ENCODE measurements at regions not wholly inside any gene's neighbourhood (a gene's known extent, or its start where the extent isn't known, plus 50 kb on each side); places are given as distances from the start of the nearest gene placed in this dataset.

DNA sequence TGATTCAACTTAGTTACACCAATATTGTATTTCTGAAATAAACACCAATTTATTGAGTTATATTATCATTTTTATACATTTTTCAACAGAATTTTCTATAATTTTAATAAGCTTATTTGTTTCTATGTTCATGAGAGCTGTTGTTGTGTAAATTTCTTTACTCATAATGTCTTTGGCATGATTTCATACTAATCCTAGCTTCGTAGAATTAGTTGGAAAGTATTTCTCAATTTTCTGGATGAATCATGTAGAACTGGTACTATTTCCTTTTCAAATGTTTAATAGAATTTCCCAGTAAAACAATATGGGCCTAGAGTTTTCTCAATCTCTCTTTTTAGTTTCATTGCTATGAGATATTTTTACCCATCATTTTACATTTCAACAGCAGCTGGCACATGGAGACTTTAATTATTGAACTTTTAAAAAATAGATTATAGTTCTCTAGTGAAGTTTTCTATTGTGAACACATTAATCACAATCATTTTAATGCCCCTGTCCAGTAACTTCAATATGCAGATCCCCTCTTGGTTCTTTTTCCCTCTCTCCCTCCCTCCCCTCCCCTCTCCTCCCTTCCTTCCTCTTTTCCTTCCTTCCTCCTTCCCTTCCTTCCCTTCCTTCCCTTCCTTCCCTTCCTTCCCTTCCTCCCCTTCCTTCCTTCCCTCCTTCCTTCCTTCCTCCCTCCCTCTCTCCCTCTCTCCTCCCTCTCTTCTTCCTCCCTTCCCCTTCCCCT lies 1357.1 kb downstream of the ZPLD1 start:
- TF ChIP-seq CTCF (IDR thresholded peaks at IDR 0.05; ENCODE audit: insufficient read depth, low read length), result no peak
- DNase-seq (ENCODE audit: low read depth), result no peak
- no peak overlapping the region for H3K4me3 ChIP-seq (ENCODE audit: low read depth, low read length)

DNA sequence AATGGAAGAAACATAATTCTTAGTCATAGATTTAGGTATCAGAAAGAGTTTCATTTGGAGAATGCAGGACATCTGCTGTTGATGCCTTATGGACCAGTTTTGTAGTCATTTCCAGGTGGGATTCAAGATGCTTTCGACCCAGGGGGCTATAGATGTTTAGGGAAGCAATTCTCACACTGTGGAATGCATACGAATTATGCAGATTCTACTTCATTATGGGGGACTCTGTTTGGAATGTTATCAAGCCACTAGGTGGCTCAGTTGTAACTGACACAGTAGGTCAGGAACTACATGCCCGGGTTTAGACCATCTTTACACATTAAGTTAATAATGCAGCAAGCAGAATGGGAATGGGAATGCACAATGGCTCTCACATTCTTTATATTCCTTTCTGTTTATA lies 1359.8 kb downstream of the ZPLD1 start:
- no peak for TF ChIP-seq CTCF (IDR thresholded peaks at IDR 0.05; ENCODE audit: insufficient read depth, low read length)
- DNase-seq (ENCODE audit: low read depth), result no peak
- H3K4me3 ChIP-seq (ENCODE audit: low read depth, low read length), result no peak overlapping the region

GRCh38 chr3:103796068-103796467 lies 1361.3 kb downstream of the ZPLD1 start:
- no peak for TF ChIP-seq CTCF (IDR thresholded peaks at IDR 0.05; ENCODE audit: insufficient read depth, low read length)
- H3K4me3 ChIP-seq (ENCODE audit: low read depth, low read length), result no peak overlapping the region
- DNase-seq (ENCODE audit: low read depth), result no peak

DNA sequence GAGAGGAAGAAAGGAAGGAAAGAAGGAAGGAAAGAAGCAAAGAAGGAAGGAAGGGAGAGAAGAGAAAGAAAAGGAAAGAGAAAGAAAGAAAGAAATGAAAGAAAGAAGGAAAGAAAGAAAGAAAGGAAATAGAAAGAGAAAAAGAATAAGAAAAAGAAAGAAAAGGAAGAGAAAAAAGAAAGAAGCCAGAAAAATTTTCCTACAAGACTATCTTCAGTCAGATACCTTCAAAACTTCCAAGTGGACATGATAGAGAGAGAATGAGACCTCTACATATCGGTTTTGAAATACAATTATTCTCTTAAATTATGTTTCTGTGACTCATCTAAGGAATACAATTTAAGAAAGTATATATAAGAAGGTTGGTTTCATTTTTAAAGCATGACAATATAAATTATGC lies 1369.0 kb downstream of the ZPLD1 start:
- no peak for TF ChIP-seq CTCF (IDR thresholded peaks at IDR 0.05; ENCODE audit: insufficient read depth, low read length)
- no peak for DNase-seq (ENCODE audit: low read depth)
- no peak overlapping the region for H3K4me3 ChIP-seq (ENCODE audit: low read depth, low read length)

- TF ChIP-seq CTCF (IDR thresholded peaks at IDR 0.05; ENCODE audit: insufficient read depth, low read length), result no peak
- H3K4me3 ChIP-seq (ENCODE audit: low read depth, low read length), result no peak overlapping the region
Observed at GRCh38 chr3:103810167-103810566, 1375.4 kb downstream of the ZPLD1 start.

GRCh38 chr3:103813955-103814354 lies 1379.1 kb downstream of the ZPLD1 start:
- no peak overlapping the region for H3K4me3 ChIP-seq (ENCODE audit: low read depth, low read length)
- no peak for TF ChIP-seq CTCF (IDR thresholded peaks at IDR 0.05; ENCODE audit: insufficient read depth, low read length)
- DNase-seq (ENCODE audit: low read depth), result no peak

More at GRCh38 chr3:103810167-103810566, 1375.4 kb downstream of the ZPLD1 start:
- no peak for DNase-seq (ENCODE audit: low read depth)

- TF ChIP-seq CTCF (IDR thresholded peaks at IDR 0.05; ENCODE audit: insufficient read depth, low read length), result no peak
- DNase-seq (ENCODE audit: low read depth), result no peak
- H3K4me3 ChIP-seq (ENCODE audit: low read depth, low read length), result no peak overlapping the region
Observed at GRCh38 chr3:103818398-103818797, 1383.6 kb downstream of the ZPLD1 start.

Measured in fibroblast of the aortic adventitia (primary cell).